HG03469 (cell line): ENCODE measurements at regions not wholly inside any gene's neighbourhood (a gene's known extent, or its start where the extent isn't known, plus 50 kb on each side); places are given as distances from the start of the nearest gene placed in this dataset.

ENCODE experiments used
- ATAC-seq: cut with Tn5 transposase; IDR thresholded peaks from one replicate; pipeline ENCODE4 v1.9.1; 2021; ENCODE audit warnings: mild to moderate bottlenecking, moderate library complexity, moderate number of reproducible peaks; ENCODE audit not compliant: unreplicated experiment

GRCh38 chr9:107992271-107992670 lies 502.7 kb upstream of the KLF4 start:
- ATAC-seq, result no peak

GRCh38 chr9:107991581-107991980 lies 502.0 kb upstream of the KLF4 start:
- ATAC-seq, result no peak

GRCh38 chr9:107989544-107989943 lies 500.0 kb upstream of the KLF4 start:
- no peak for ATAC-seq

- ATAC-seq, result no peak
These were observed 499.5 kb upstream of the KLF4 start for GRCh38 chr9:107989099-107989498.

- no peak for ATAC-seq
These were observed 495.4 kb upstream of the KLF4 start for GRCh38 chr9:107984956-107985355.

- ATAC-seq, result no peak
These were observed 494.2 kb upstream of the KLF4 start for GRCh38 chr9:107983762-107984161.

- ATAC-seq, result no peak
These were observed 493.6 kb upstream of the KLF4 start for GRCh38 chr9:107983181-107983603.

- ATAC-seq, result no peak
These were observed 493.2 kb upstream of the KLF4 start for GRCh38 chr9:107982745-107983144.

GRCh38 chr9:107982001-107982400 lies 492.4 kb upstream of the KLF4 start:
- no peak for ATAC-seq

- no peak for ATAC-seq
These were observed 491.4 kb upstream of the KLF4 start for GRCh38 chr9:107980984-107981383.

- ATAC-seq, result no peak
These were observed 487.2 kb upstream of the KLF4 start for GRCh38 chr9:107976767-107977166.

GRCh38 chr9:107975426-107976010 lies 485.9 kb upstream of the KLF4 start:
- no peak for ATAC-seq

GRCh38 chr9:107973451-107973850 lies 483.9 kb upstream of the KLF4 start:
- no peak for ATAC-seq

GRCh38 chr9:107972346-107972745 lies 482.8 kb upstream of the KLF4 start:
- no peak for ATAC-seq

GRCh38 chr9:107971241-107971640 lies 481.7 kb upstream of the KLF4 start:
- ATAC-seq, result no peak

- ATAC-seq, result no peak
These were observed 481.2 kb upstream of the KLF4 start for GRCh38 chr9:107970726-107971125.

- ATAC-seq, result no peak
These were observed 480.2 kb upstream of the KLF4 start for GRCh38 chr9:107969727-107970126.

- no peak for ATAC-seq
These were observed 479.6 kb upstream of the KLF4 start for GRCh38 chr9:107969141-107969540.

- no peak for ATAC-seq
These were observed 473.7 kb upstream of the KLF4 start for GRCh38 chr9:107963246-107963645.

- ATAC-seq, result no peak
These were observed 471.3 kb upstream of the KLF4 start for GRCh38 chr9:107960916-107961315.

- no peak for ATAC-seq
These were observed 464.7 kb upstream of the KLF4 start for GRCh38 chr9:107954312-107954711.

GRCh38 chr9:107953556-107954125 lies 464.1 kb upstream of the KLF4 start:
- no peak for ATAC-seq

GRCh38 chr9:107952773-107953172 lies 463.2 kb upstream of the KLF4 start:
- ATAC-seq, result no peak
